Breast epithelium (tissue), 3 donors: ENCODE measurements at regions not wholly inside any gene's neighbourhood (a gene's known extent, or its start where the extent isn't known, plus 50 kb on each side); places are given as distances from the start of the nearest gene placed in this dataset.

Experiments used
- CTCF ChIP-seq, 3 donors: fragments of 450-650 bp; IDR thresholded peaks; one replicate each; pipeline ENCODE4 v1.5.1; 2016 to 2017; ENCODE audit warnings: antibody characterized with exemption in 3 of 3, mild to moderate bottlenecking in 3 of 3, moderate library complexity in 3 of 3
- POLR2A ChIP-seq: fragments of 450-650 bp; IDR thresholded peaks from one replicate; pipeline ENCODE4 v1.6.1; 2016; ENCODE audit warnings: antibody characterized with exemption, mild to moderate bottlenecking, moderate library complexity

- TF ChIP-seq POLR2A (no peak), CTCF (IDR thresholded peaks at IDR 0.05) (no peak)
These were observed 1523.5 kb downstream of the AACS start for GRCh38 chr12:126588586-126589249.
